Neural progenitor cell (in vitro differentiated cells): ENCODE measurements at regions not wholly inside any gene's neighbourhood (a gene's known extent, or its start where the extent isn't known, plus 50 kb on each side); places are given as distances from the start of the nearest gene placed in this dataset.

Experiments
- DNase-seq: peaks from one replicate; pipeline ENCODE4 v3.0.0-alpha.2; 2016; ENCODE audit warnings: low spot score
- H2AFZ ChIP-seq: fragments of 200-600 bp; sonication (generic); replicated peaks from 2 replicates; pipeline ENCODE4 v1.6.1; 2016; ENCODE audit warnings: antibody characterized with exemption
- H3F3A ChIP-seq: fragments of 200-600 bp; sonication (generic); 2 replicates; pipeline ENCODE4 v1.6.1; 2016; ENCODE audit warnings: antibody characterized with exemption, low read depth
- H3K27ac ChIP-seq: fragments of 200-600 bp; sonication (generic); 2 replicates; pipeline ENCODE4 v1.5.1; 2016; ENCODE audit warnings: mild to moderate bottlenecking
- H3K27me3 ChIP-seq: fragments of 200-600 bp; sonication (generic); 2 replicates; pipeline ENCODE4 v1.6.1; 2016; ENCODE audit warnings: mild to moderate bottlenecking, moderate library complexity
- H3K36me3 ChIP-seq: fragments of 200-600 bp; sonication (generic); 2 replicates; pipeline ENCODE4 v1.5.1; 2016
- H3K4me1 ChIP-seq: fragments of 200-600 bp; sonication (generic); 2 replicates; pipeline ENCODE4 v1.6.1; 2016; ENCODE audit warnings: mixed run types
- H3K4me2 ChIP-seq: fragments of 200-600 bp; sonication (generic); 2 replicates; pipeline ENCODE4 v1.6.1; 2016
- H3K4me3 ChIP-seq: fragments of 200-600 bp; sonication (generic); 2 replicates; pipeline ENCODE4 v1.5.1; 2016
- H3K79me2 ChIP-seq: fragments of 200-600 bp; sonication (generic); 2 replicates; pipeline ENCODE4 v1.6.1; 2016; ENCODE audit warnings: low read depth
- H3K9ac ChIP-seq: fragments of 200-600 bp; sonication (generic); 2 replicates; pipeline ENCODE4 v1.6.1; 2016
- H3K9me3 ChIP-seq: fragments of 200-600 bp; sonication (generic); 2 replicates; pipeline ENCODE4 v1.5.1; 2016; ENCODE audit warnings: low read depth
- H4K20me1 ChIP-seq: fragments of 200-600 bp; sonication (generic); 2 replicates; pipeline ENCODE4 v1.6.1; 2016; ENCODE audit warnings: low read depth
- H3K27ac Mint-ChIP-seq: 3 replicates; pipeline ENCODE4 v1.8.0; 2021; ENCODE audit warnings: mixed read lengths
- H3K27me3 Mint-ChIP-seq: 2 replicates; pipeline ENCODE4 v1.8.0; 2022; ENCODE audit warnings: low read depth, mild to moderate bottlenecking, inconsistent platforms, moderate library complexity, mixed read lengths; ENCODE audit not compliant: insufficient read depth
- H3K36me3 Mint-ChIP-seq: 3 replicates; pipeline ENCODE4 v1.8.0; 2021; ENCODE audit warnings: mixed read lengths
- H3K4me1 Mint-ChIP-seq: 3 replicates; pipeline ENCODE4 v1.8.0; 2021; ENCODE audit warnings: mixed read lengths
- H3K4me3 Mint-ChIP-seq: 3 replicates; pipeline ENCODE4 v1.8.0; 2021; ENCODE audit warnings: mild to moderate bottlenecking, moderate library complexity, mixed read lengths
- H3K9me3 Mint-ChIP-seq: 3 replicates; pipeline ENCODE4 v1.8.0; 2020; ENCODE audit warnings: mixed read lengths
- EZH2 ChIP-seq: fragments of 200-600 bp; sonication (generic); IDR thresholded peaks from 2 replicates; pipeline ENCODE4 v1.6.1; 2017; ENCODE audit warnings: antibody characterized with exemption, mild to moderate bottlenecking, moderate library complexity
- EZH2phosphoT487 ChIP-seq: fragments of 200-600 bp; sonication (generic); IDR thresholded peaks from 2 replicates; pipeline ENCODE4 v1.6.1; 2017; ENCODE audit warnings: antibody characterized with exemption
- TF ChIP-seq, protein P1 (sequence below): fragments of 200-600 bp; sonication (generic); IDR thresholded peaks from 2 replicates; pipeline ENCODE4 v1.5.1; 2017; ENCODE audit warnings: antibody characterized with exemption, mild to moderate bottlenecking

DNA sequence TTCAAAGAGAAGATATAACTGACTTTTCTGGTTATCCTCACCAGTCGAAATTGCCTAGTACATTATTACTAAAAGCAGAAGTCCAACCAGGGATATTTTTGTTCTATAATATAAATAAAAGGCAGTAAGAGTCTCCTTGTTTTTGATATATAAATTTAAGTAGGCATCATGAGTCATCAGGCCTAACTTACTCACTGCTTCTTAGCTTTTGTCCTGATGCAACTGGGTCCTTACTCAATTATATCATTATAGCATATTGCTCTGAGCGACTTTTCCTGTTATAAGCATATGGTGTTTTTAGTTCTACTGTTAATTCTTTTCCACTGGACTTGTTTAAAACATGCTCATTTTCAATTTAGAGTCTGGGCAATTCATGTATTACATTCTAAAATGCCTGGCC is 910.1 kb downstream of the MCTP2 start:
- DNase-seq: no peak
- Mint-ChIP-seq H3K9me3 (no peaks in the 10 kb centered on the region), H3K27me3 (no peaks in the 10 kb centered on the region), H3K4me1 (no peaks in the 10 kb centered on the region), H3K27ac (no peak overlapping the region), H3K4me3 (no peak overlapping the region), H3K36me3 (no peaks in the 10 kb centered on the region)
- H3F3A ChIP-seq: no peaks in the 10 kb centered on the region
- no peak overlapping the region for H3K9ac ChIP-seq
- no peak overlapping the region for H3K4me2 ChIP-seq
- H3K4me3 ChIP-seq: no peak overlapping the region
- no peaks in the 10 kb centered on the region for H3K27me3 ChIP-seq
- no peaks in the 10 kb centered on the region for H3K79me2 ChIP-seq
- peak overlapping the region; percentile 35 for H2AFZ ChIP-seq
- no peak overlapping the region for H3K27ac ChIP-seq
- H3K36me3 ChIP-seq: no peaks in the 10 kb centered on the region
- H4K20me1 ChIP-seq: no peaks in the 10 kb centered on the region
- H3K9me3 ChIP-seq: no peaks in the 10 kb centered on the region
- H3K4me1 ChIP-seq: no peaks in the 10 kb centered on the region
- no peak for TF ChIP-seq EZH2
- TF ChIP-seq, protein P1, sequence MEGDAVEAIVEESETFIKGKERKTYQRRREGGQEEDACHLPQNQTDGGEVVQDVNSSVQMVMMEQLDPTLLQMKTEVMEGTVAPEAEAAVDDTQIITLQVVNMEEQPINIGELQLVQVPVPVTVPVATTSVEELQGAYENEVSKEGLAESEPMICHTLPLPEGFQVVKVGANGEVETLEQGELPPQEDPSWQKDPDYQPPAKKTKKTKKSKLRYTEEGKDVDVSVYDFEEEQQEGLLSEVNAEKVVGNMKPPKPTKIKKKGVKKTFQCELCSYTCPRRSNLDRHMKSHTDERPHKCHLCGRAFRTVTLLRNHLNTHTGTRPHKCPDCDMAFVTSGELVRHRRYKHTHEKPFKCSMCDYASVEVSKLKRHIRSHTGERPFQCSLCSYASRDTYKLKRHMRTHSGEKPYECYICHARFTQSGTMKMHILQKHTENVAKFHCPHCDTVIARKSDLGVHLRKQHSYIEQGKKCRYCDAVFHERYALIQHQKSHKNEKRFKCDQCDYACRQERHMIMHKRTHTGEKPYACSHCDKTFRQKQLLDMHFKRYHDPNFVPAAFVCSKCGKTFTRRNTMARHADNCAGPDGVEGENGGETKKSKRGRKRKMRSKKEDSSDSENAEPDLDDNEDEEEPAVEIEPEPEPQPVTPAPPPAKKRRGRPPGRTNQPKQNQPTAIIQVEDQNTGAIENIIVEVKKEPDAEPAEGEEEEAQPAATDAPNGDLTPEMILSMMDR: no peak
- TF ChIP-seq EZH2phosphoT487: no peak

DNA sequence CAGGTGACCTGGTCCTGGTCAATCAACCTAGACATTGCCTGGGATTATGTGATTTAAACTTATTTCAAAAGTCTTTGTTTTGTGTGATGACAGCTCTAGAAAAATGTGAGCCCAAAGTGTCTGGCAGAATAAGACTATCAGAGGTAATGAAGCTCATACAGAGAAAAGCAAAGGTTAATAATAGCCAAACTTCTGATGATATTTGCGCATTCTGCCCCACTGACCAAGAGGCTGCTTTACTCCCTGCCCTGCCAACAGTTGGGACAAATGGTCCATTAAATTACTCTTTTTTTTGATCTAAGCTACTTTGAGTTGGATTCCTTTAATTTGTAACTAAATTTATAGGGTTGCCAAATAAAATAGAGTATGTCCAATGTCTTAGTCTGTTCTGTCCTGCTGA is 911.2 kb downstream of the MCTP2 start:
- H3K4me3 Mint-ChIP-seq: no peak overlapping the region
- no peaks in the 10 kb centered on the region for H3K79me2 ChIP-seq
- H3K4me1 ChIP-seq: no peaks in the 10 kb centered on the region
- no peaks in the 10 kb centered on the region for H3K27me3 ChIP-seq
- no peaks in the 10 kb centered on the region for H3F3A ChIP-seq
- H3K4me2 ChIP-seq: no peak overlapping the region
- H3K4me3 ChIP-seq: no peak overlapping the region
- H3K9me3 ChIP-seq: no peaks in the 10 kb centered on the region
- DNase-seq: no peak
- H4K20me1 ChIP-seq: no peaks in the 10 kb centered on the region
- TF ChIP-seq, protein P1: no peak
- no peak for TF ChIP-seq EZH2
- no peak for TF ChIP-seq EZH2phosphoT487
- H3K27me3 Mint-ChIP-seq: no peaks in the 10 kb centered on the region
- H3K9me3 Mint-ChIP-seq: no peaks in the 10 kb centered on the region
- no peaks in the 10 kb centered on the region for H3K4me1 Mint-ChIP-seq
- no peak overlapping the region for H3K27ac ChIP-seq
- H3K36me3 ChIP-seq: no peaks in the 10 kb centered on the region
- no peak overlapping the region for H3K27ac Mint-ChIP-seq
- no peaks in the 10 kb centered on the region for H3K36me3 Mint-ChIP-seq
- H3K9ac ChIP-seq: no peak overlapping the region
- H2AFZ ChIP-seq: no peak overlapping the region

DNA sequence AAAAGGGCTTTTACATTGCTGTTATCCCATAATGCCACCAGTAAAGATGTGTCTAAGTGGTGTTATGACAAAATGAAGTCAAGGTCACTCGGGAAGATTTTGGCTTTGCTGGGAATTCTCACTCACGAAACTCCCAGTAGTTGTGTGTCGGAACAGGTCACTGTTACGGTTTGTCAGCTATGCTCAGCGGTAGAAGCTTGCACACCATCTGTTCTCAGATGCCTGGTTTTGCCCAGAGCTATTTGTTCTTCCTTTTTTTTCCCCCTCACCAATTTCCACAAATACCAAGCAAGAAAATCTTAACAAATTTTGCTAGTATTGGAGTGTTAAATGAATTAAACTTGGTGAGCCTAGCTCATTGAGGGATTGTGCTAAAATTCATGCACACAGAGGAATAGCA is 915.1 kb downstream of the MCTP2 start:
- Mint-ChIP-seq H3K27ac (no peak overlapping the region), H3K4me3 (no peak overlapping the region), H3K27me3 (no peaks in the 10 kb centered on the region), H3K36me3 (no peaks in the 10 kb centered on the region), H3K9me3 (no peaks in the 10 kb centered on the region), H3K4me1 (no peaks in the 10 kb centered on the region)
- H3K4me1 ChIP-seq: no peaks in the 10 kb centered on the region
- no peak overlapping the region for H3K27ac ChIP-seq
- no peaks in the 10 kb centered on the region for H3K36me3 ChIP-seq
- H3K4me2 ChIP-seq: no peak overlapping the region
- no peaks in the 10 kb centered on the region for H3K79me2 ChIP-seq
- DNase-seq: no peak
- H2AFZ ChIP-seq: no peak overlapping the region
- no peaks in the 10 kb centered on the region for H4K20me1 ChIP-seq
- H3F3A ChIP-seq: no peaks in the 10 kb centered on the region
- no peak overlapping the region for H3K9ac ChIP-seq
- no peaks in the 10 kb centered on the region for H3K27me3 ChIP-seq
- H3K9me3 ChIP-seq: no peaks in the 10 kb centered on the region
- H3K4me3 ChIP-seq: no peak overlapping the region
- no peak for TF ChIP-seq EZH2
- TF ChIP-seq, protein P1: no peak
- no peak for TF ChIP-seq EZH2phosphoT487

DNA sequence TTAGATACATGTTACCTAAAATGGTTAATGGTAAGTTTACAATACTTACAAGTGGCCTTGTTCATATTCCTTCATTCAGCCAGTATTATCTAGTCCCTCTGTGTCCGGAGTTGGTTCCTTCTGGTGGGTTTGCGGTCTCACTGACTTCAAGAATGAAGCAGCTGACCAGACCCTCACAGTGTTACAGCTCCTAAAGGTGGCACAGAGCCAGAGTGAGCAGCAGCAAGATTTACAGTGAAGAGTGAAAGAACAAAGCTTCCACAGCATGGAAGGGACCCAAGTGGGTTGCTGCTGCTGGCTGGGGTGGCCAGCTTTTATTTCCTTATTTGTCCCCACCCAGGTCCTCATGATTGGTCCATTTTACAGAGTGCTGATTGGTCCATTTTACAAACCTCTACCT is 916.8 kb downstream of the MCTP2 start:
- no peaks in the 10 kb centered on the region for H3K4me1 Mint-ChIP-seq

More for the DNA sequence above, 916.8 kb downstream of the MCTP2 start:
- no peak overlapping the region for H3K9ac ChIP-seq
- no peak overlapping the region for H2AFZ ChIP-seq
- no peaks in the 10 kb centered on the region for H3F3A ChIP-seq
- no peak overlapping the region for H3K4me2 ChIP-seq
- H3K4me1 ChIP-seq: no peaks in the 10 kb centered on the region
- Mint-ChIP-seq H3K4me3 (no peak overlapping the region), H3K36me3 (no peaks in the 10 kb centered on the region), H3K9me3 (no peaks in the 10 kb centered on the region), H3K27ac (no peak overlapping the region), H3K27me3 (no peaks in the 10 kb centered on the region)
- no peaks in the 10 kb centered on the region for H3K79me2 ChIP-seq
- no peaks in the 10 kb centered on the region for H4K20me1 ChIP-seq
- TF ChIP-seq EZH2: no peak
- TF ChIP-seq, protein P1: no peak
- H3K27me3 ChIP-seq: no peaks in the 10 kb centered on the region
- DNase-seq: no peak
- H3K4me3 ChIP-seq: no peak overlapping the region
- H3K9me3 ChIP-seq: no peaks in the 10 kb centered on the region
- H3K27ac ChIP-seq: no peak overlapping the region
- H3K36me3 ChIP-seq: no peaks in the 10 kb centered on the region
